Choroid plexus epithelial cell (primary cell): ENCODE measurements at regions not wholly inside any gene's neighbourhood (a gene's known extent, or its start where the extent isn't known, plus 50 kb on each side); places are given as distances from the start of the nearest gene placed in this dataset.

Source experiments
- DNase-seq: peaks from one replicate; pipeline ENCODE4 v3.0.0-alpha.2; 2010; ENCODE audit warnings: low read depth
- H3K4me3 ChIP-seq: 2 replicates; pipeline ENCODE4 v1.5.1; 2011; ENCODE audit warnings: low read depth, mild to moderate bottlenecking, control low read depth, low read length, moderate library complexity
- TF ChIP-seq, protein P1 (sequence below): conservative IDR thresholded peaks from 2 replicates; pipeline ENCODE4 v1.5.1; 2011; ENCODE audit warnings: low read depth, mild to moderate bottlenecking, control low read depth, inconsistent platforms, low read length, moderate library complexity

- no peak for DNase-seq
- H3K4me3 ChIP-seq = no peak overlapping the region
- TF ChIP-seq, protein P1, sequence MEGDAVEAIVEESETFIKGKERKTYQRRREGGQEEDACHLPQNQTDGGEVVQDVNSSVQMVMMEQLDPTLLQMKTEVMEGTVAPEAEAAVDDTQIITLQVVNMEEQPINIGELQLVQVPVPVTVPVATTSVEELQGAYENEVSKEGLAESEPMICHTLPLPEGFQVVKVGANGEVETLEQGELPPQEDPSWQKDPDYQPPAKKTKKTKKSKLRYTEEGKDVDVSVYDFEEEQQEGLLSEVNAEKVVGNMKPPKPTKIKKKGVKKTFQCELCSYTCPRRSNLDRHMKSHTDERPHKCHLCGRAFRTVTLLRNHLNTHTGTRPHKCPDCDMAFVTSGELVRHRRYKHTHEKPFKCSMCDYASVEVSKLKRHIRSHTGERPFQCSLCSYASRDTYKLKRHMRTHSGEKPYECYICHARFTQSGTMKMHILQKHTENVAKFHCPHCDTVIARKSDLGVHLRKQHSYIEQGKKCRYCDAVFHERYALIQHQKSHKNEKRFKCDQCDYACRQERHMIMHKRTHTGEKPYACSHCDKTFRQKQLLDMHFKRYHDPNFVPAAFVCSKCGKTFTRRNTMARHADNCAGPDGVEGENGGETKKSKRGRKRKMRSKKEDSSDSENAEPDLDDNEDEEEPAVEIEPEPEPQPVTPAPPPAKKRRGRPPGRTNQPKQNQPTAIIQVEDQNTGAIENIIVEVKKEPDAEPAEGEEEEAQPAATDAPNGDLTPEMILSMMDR = no peak
Observed at GRCh38 chr6:85396159-85396808, 53.6 kb upstream of the NT5E start.

DNA sequence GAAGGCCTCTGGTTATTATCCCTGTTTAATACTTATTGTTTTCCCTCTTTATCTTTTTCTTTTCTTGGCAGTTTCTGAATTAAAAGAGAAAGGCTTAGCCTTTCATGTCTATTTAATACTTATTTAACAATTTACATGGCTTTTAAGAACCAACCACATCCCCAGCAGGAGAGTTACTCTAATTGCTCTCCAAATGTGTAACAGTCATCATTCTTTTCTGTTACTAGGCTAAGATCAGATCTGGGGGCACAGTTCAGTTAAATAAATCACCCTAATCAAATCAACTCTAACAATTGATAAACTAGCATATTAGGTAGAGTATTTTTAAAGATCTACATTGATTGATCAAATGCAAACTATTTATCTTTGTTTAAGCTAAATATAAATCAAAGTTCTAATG lies 54.1 kb upstream of the NT5E start:
- H3K4me3 ChIP-seq = no peak overlapping the region
- TF ChIP-seq, protein P1 = no peak
- DNase-seq = no peak

GRCh38 chr6:85394853-85395538 lies 54.9 kb upstream of the NT5E start:
- DNase-seq = peak; percentile 29
- TF ChIP-seq, protein P1 = no peak
- H3K4me3 ChIP-seq = no peak overlapping the region

DNA sequence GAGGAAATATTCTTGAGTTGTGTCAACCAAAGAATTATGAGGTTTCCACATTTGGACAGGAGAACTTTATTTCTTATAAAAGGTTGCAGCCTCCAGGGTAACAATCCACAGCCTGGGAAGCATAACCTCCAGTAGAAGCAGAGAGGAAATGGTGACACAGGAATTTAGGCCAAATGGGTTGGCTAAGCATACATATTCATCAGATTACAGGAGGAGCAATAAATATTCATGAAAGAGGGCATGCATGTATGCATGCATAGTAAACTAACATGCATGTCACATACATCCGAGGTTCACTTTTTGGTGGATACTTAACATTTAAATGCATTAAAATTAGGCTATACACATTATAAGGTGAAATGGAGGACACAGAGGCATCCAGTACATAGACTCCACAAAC lies 55.7 kb upstream of the NT5E start:
- DNase-seq = no peak
- no peak overlapping the region for H3K4me3 ChIP-seq
- TF ChIP-seq, protein P1 = no peak

DNA sequence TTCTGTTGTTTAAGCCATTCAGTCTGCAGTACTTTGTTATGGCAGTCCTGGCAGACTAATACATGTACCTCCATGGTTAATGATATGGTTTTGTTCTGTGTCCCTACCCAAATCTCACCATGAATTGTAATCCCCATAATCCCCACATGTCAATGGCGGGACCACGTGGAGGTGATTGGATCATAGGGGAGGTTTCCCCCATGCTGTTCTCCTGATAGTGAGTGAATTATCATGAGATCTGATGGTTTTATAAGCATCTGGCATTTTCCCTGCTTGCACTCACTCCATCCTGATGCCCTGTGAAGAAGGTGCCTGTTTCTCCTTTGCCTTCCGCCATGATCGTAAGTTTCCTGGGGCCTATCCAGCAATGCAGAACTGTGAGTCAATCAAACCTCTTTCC lies 57.5 kb upstream of the NT5E start:
- TF ChIP-seq, protein P1 = no peak
- H3K4me3 ChIP-seq = no peak overlapping the region
- no peak for DNase-seq

DNA sequence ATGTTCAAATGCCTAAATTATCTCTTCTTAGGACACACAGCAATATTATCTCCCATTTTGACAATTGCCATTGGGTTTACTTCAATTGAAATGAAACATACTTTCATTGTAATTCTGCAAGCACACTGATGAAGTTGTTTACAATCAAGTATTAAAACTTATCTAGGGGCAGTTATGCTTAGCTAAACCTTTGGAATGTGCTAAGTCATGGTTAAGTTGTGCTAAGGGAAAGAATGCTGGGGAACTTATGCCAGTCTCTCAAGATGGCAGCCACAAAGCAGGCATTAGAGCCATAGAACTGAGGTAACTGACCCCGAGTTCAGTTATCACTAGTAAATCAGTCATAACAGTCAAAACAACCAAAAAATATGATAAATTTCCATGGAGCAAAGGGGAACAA lies 59.1 kb upstream of the NT5E start:
- TF ChIP-seq, protein P1 = no peak
- H3K4me3 ChIP-seq = no peak overlapping the region
- peak; percentile 67 for DNase-seq
